GM12864 (cell line): ENCODE measurements at regions not wholly inside any gene's neighbourhood (a gene's known extent, or its start where the extent isn't known, plus 50 kb on each side); places are given as distances from the start of the nearest gene placed in this dataset.

Experiments
- DNase-seq: peaks from one replicate; pipeline ENCODE4 v3.0.0-alpha.2; 2011; ENCODE audit warnings: low read depth
- H3K4me3 ChIP-seq: 2 replicates; pipeline ENCODE4 v1.5.1; 2011; ENCODE audit warnings: mild to moderate bottlenecking, low read depth, low read length, control low read depth
- TF ChIP-seq, protein P1 (sequence below): IDR thresholded peaks from 2 replicates; pipeline ENCODE4 v1.5.1; 2011; ENCODE audit warnings: low read depth, mild to moderate bottlenecking, moderate library complexity, low read length, control low read depth, inconsistent platforms; ENCODE audit errors: missing control alignments

DNA sequence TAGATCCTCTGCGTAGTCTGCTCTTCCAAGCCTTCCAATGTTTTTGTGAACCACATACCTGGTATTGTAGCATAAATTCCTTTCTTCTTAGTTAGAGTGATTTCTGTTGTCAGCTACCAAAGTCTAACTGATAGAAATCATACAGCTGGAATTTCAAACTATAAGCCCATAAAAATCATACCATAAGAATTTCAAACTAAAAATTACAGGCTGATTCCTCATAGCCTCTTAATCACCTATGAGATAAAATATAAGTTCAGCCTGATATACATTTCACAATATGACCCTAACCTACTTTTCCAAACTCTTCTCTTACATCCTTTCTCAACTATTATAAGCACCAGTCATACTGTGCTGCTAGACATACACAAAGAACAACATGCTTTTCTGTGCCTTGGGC is 64.8 kb downstream of the PTHLH start:
- no peak for DNase-seq
- TF ChIP-seq, protein P1, sequence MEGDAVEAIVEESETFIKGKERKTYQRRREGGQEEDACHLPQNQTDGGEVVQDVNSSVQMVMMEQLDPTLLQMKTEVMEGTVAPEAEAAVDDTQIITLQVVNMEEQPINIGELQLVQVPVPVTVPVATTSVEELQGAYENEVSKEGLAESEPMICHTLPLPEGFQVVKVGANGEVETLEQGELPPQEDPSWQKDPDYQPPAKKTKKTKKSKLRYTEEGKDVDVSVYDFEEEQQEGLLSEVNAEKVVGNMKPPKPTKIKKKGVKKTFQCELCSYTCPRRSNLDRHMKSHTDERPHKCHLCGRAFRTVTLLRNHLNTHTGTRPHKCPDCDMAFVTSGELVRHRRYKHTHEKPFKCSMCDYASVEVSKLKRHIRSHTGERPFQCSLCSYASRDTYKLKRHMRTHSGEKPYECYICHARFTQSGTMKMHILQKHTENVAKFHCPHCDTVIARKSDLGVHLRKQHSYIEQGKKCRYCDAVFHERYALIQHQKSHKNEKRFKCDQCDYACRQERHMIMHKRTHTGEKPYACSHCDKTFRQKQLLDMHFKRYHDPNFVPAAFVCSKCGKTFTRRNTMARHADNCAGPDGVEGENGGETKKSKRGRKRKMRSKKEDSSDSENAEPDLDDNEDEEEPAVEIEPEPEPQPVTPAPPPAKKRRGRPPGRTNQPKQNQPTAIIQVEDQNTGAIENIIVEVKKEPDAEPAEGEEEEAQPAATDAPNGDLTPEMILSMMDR: no peak
- H3K4me3 ChIP-seq: no peak overlapping the region

DNA sequence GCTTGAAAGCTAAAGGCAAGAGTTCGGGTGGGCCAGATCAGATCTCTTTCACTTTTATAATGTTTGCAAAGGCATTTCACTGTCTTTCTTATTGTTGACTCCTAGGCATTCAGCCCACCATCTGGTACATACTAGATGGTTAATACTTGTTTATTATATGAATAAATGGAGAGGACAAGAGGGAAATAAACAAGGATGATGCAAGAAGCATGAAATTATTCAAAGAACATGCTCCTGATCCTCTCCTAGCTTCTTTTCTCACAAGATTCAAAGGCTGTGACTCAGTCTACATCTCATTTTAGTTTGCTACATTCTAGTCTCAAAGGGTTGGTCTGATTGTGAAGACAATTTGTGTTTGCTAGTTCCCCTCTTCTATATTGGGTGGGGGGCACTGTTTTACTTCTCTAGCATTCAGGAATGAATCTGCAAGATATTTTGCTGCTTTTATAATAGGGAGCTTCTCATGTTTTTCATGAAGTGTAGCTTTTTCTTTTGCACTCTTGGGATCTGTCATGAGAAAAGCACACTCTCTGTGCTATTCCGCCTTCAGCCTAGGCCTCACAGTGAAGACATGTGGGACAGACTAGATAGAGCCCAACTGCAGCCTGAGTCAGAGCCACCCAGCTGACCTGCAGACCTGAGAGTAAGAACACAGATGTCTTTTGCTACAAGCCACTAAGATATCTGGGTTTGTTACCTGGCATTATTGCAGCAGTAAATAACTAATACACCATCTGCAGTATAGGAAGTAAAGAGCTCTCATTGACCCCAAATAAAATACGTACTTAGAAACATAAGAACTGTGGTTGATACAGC is 65.7 kb downstream of the PTHLH start:
- no peak overlapping the region for H3K4me3 ChIP-seq
- TF ChIP-seq, protein P1: no peak
- no peak for DNase-seq

DNA sequence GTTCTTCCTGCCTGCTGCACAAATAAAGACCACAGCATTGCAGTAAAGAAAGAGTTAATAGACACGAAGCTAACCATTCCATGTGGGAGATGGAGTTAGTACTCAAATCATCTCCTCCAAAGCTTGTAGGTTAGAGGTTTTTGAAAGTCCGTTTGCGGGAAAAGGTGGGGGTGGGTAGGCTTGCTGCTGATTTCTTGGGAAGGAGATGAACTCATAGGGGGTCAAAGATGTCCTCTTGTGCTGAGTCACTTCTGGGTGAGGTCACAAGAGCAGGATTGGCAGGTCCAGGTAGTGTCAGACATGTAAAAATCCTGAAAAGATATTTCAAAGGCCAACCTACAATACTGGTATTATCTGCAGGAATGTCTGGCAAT is 66.4 kb downstream of the PTHLH start:
- TF ChIP-seq, protein P1: no peak
- H3K4me3 ChIP-seq: no peak overlapping the region
- DNase-seq: no peak

DNA sequence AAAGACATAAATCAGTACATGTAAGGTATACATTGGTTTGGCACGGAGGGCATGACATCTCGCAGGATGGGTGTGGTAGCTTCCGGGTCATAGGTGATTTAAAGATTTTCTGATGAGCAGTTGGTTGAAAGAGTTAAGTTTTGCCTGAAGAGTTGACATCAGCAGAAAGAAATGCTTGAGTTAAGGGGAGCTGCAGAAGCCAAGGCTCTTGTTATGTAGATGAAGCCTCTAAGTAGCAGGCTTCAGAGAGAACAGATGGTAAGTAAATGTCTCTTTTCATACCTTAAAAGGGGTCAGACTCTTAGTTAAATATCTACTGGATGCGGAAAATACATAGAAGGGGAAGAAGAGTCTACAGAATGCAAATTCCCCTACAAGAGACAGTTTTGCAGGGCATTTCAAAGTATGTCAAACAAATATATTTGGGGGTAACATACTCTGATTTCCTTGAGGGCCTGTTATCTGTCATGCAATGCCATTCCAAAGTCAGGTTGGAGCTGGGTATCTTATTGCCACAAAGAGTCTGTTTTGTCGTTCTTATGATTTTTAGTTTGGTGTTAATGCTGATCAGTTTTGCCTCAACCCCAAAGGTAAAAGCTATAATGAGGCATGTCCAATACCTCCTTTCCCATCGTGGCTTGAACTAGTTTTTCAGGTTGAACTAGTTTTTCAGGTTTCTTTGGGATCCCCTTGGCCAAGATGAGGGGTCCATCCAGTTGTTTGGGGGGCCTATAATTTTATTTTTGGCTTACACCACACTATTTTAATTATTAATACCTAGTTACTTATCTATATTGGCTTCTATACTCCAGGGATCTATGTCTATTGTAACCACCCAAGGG is 67.0 kb downstream of the PTHLH start:
- TF ChIP-seq, protein P1: no peak
- H3K4me3 ChIP-seq: no peak overlapping the region
- no peak for DNase-seq

DNA sequence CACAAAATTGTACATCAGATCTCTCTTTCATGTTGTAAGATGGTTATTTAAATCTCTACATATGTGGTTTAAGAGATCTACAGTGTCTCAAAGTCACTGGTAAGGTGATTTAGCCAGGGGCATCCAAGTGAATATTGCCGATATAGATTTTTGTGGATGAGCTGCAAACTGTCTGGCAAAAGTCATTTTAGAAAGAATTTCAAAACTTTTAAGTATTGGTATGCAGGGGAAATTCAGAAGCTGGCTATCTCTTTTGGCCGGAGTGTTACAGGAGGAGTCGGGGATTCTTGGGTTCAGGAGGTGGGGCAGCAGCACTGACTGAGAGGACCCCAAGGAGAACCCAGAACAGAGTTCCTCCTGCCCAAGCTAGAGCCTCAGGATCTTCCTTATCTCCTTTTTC is 69.9 kb downstream of the PTHLH start:
- TF ChIP-seq, protein P1: no peak
- DNase-seq: no peak
- H3K4me3 ChIP-seq: no peak overlapping the region

DNA sequence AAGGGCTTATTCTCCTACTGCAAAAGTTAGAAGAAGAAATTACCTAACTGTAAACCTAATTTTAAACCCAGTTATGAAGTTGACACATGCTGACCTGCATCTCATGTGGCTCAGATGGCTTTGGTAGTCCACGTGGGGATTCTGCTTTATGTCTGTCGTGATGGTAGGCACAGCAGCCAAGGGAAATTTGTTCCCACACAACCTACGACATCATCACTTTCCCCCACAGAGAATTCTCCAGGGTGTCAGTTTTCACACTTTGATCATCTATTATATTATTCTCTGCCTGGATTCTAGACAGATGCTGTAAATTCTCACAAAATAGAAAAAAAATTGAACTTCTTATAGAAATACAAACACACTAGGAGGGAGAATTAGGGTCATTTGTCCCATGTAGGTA is 70.6 kb downstream of the PTHLH start:
- no peak for DNase-seq
- H3K4me3 ChIP-seq: no peak overlapping the region
- TF ChIP-seq, protein P1: no peak
